ENCODE measurements at regions not wholly inside any gene's neighbourhood (a gene's known extent, or its start where the extent isn't known, plus 50 kb on each side); places are given as distances from the start of the nearest gene placed in this dataset.

GRCh38 chr18:44036501-44036900 is 644.2 kb upstream of the SETBP1 start:
- Histone ChIP-seq H3K9ac (ENCODE audit: insufficient read depth in 1 of 2, low read length in 2 of 2) (no peak overlapping the region), H3K36me3 (ENCODE audit: control insufficient read depth in 4 of 4, insufficient read depth in 4 of 4, low read length in 4 of 4) (no peaks in the 10 kb centered on the region), H3K27ac (ENCODE audit: low read depth in 1 of 2, low read length in 1 of 2) (no peak overlapping the region), H3K4me1 (ENCODE audit: control insufficient read depth in 5 of 5, insufficient read depth in 5 of 5, low read length in 5 of 5) (peaks cover 0 to 7% (median 4%) of the 10 kb centered on the region in 5 donors), H3K4me3 (no peak overlapping the region), H3K9me3 (ENCODE audit: control insufficient read depth in 4 of 4, insufficient read depth in 3 of 4, low read length in 3 of 4) (no peaks in the 10 kb centered on the region), H3K27me3 (ENCODE audit: control insufficient read depth in 3 of 3, insufficient read depth in 3 of 3, low read length in 2 of 3) (no peaks in the 10 kb centered on the region)
- no peak for TF ChIP-seq CTCF (IDR thresholded peaks at IDR 0.05; ENCODE audit: control extremely low read depth, extremely low read depth)
- DNase-seq (peak; percentile 50 to 77 (median 67)), ATAC-seq (ENCODE audit: insufficient read depth, low FRiP score) (no peak)
- WGBS, 2 donors: 42 to 45% methylated on average over 3 of the region's 3 CpGs

GRCh38 chr18:44039216-44039615 is 641.5 kb upstream of the SETBP1 start:
- 84 to 88% methylated on average over 2 of the region's 2 CpGs for WGBS, 2 donors
- Histone ChIP-seq H3K36me3 (ENCODE audit: control insufficient read depth in 4 of 4, insufficient read depth in 4 of 4, low read length in 4 of 4) (no peaks in the 10 kb centered on the region), H3K4me3 (no peak overlapping the region), H3K9ac (ENCODE audit: insufficient read depth in 1 of 2, low read length in 2 of 2) (no peak overlapping the region), H3K9me3 (ENCODE audit: control insufficient read depth in 4 of 4, insufficient read depth in 3 of 4, low read length in 3 of 4) (no peaks in the 10 kb centered on the region), H3K4me1 (ENCODE audit: control insufficient read depth in 5 of 5, insufficient read depth in 5 of 5, low read length in 5 of 5) (peaks cover 0 to 7% (median 3%) of the 10 kb centered on the region in 5 donors), H3K27me3 (ENCODE audit: control insufficient read depth in 3 of 3, insufficient read depth in 3 of 3, low read length in 2 of 3) (no peaks in the 10 kb centered on the region), H3K27ac (ENCODE audit: low read depth in 1 of 2, low read length in 1 of 2) (no peak overlapping the region)
- TF ChIP-seq CTCF (IDR thresholded peaks at IDR 0.05; ENCODE audit: control extremely low read depth, extremely low read depth): no peak
- ATAC-seq (ENCODE audit: insufficient read depth, low FRiP score) (no peak), DNase-seq (no peak)

GRCh38 chr18:44039826-44040225 is 640.9 kb upstream of the SETBP1 start:
- 66 to 83% methylated on average over 1 of the region's 1 CpG for WGBS, 2 donors
- no peak overlapping the region for H3K4me3 ChIP-seq
- peaks cover 0 to 7% (median 3%) of the 10 kb centered on the region in 5 donors for H3K4me1 ChIP-seq (ENCODE audit: control insufficient read depth in 5 of 5, insufficient read depth in 5 of 5, low read length in 5 of 5)
- TF ChIP-seq CTCF (IDR thresholded peaks at IDR 0.05; ENCODE audit: control extremely low read depth, extremely low read depth): no peak
- no peak overlapping the region for H3K27ac ChIP-seq (ENCODE audit: low read depth in 1 of 2, low read length in 1 of 2)
- H3K9me3 ChIP-seq (ENCODE audit: control insufficient read depth in 4 of 4, insufficient read depth in 3 of 4, low read length in 3 of 4): no peaks in the 10 kb centered on the region
- no peak overlapping the region for H3K9ac ChIP-seq (ENCODE audit: insufficient read depth in 1 of 2, low read length in 2 of 2)
- no peak for ATAC-seq (ENCODE audit: insufficient read depth, low FRiP score)
- H3K36me3 ChIP-seq (ENCODE audit: control insufficient read depth in 4 of 4, insufficient read depth in 4 of 4, low read length in 4 of 4): no peaks in the 10 kb centered on the region
- H3K27me3 ChIP-seq (ENCODE audit: control insufficient read depth in 3 of 3, insufficient read depth in 3 of 3, low read length in 2 of 3): no peaks in the 10 kb centered on the region
- DNase-seq: peak in 1 of 3 donors; percentile 50

GRCh38 chr18:44041553-44041952 is 639.1 kb upstream of the SETBP1 start:
- ATAC-seq (ENCODE audit: insufficient read depth, low FRiP score) (no peak), DNase-seq (no peak)
- Histone ChIP-seq H3K9me3 (ENCODE audit: control insufficient read depth in 4 of 4, insufficient read depth in 3 of 4, low read length in 3 of 4) (no peaks in the 10 kb centered on the region), H3K27ac (ENCODE audit: low read depth in 1 of 2, low read length in 1 of 2) (no peak overlapping the region), H3K9ac (ENCODE audit: insufficient read depth in 1 of 2, low read length in 2 of 2) (no peak overlapping the region), H3K36me3 (ENCODE audit: control insufficient read depth in 4 of 4, insufficient read depth in 4 of 4, low read length in 4 of 4) (no peaks in the 10 kb centered on the region), H3K27me3 (ENCODE audit: control insufficient read depth in 3 of 3, insufficient read depth in 3 of 3, low read length in 2 of 3) (no peaks in the 10 kb centered on the region), H3K4me1 (ENCODE audit: control insufficient read depth in 5 of 5, insufficient read depth in 5 of 5, low read length in 5 of 5) (no peaks in the 10 kb centered on the region), H3K4me3 (no peak overlapping the region)
- WGBS, 2 donors: 90 to 94% methylated on average over 3 of the region's 3 CpGs
- no peak for TF ChIP-seq CTCF (IDR thresholded peaks at IDR 0.05; ENCODE audit: control extremely low read depth, extremely low read depth)

All from lung (tissue), 11 donors.